22Rv1 (cell line): ENCODE measurements at regions not wholly inside any gene's neighbourhood (a gene's known extent, or its start where the extent isn't known, plus 50 kb on each side); places are given as distances from the start of the nearest gene placed in this dataset.

Source experiments
- ZFX ChIP-seq: fragments of 450-650 bp; IDR thresholded peaks from 2 replicates; pipeline ENCODE4 v1.6.1; 2017; ENCODE audit warnings: antibody characterized with exemption, borderline replicate concordance
- TF ChIP-seq, protein P1 (sequence below): fragments of 450-650 bp; IDR thresholded peaks from 2 replicates; pipeline ENCODE4 v1.5.1; 2017; ENCODE audit warnings: mild to moderate bottlenecking

GRCh38 chr18:78810706-78811105 lies 168.9 kb upstream of the SALL3 start:
- TF ChIP-seq, protein P1, sequence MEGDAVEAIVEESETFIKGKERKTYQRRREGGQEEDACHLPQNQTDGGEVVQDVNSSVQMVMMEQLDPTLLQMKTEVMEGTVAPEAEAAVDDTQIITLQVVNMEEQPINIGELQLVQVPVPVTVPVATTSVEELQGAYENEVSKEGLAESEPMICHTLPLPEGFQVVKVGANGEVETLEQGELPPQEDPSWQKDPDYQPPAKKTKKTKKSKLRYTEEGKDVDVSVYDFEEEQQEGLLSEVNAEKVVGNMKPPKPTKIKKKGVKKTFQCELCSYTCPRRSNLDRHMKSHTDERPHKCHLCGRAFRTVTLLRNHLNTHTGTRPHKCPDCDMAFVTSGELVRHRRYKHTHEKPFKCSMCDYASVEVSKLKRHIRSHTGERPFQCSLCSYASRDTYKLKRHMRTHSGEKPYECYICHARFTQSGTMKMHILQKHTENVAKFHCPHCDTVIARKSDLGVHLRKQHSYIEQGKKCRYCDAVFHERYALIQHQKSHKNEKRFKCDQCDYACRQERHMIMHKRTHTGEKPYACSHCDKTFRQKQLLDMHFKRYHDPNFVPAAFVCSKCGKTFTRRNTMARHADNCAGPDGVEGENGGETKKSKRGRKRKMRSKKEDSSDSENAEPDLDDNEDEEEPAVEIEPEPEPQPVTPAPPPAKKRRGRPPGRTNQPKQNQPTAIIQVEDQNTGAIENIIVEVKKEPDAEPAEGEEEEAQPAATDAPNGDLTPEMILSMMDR, result no peak
- no peak for TF ChIP-seq ZFX
